OCI-LY1 (cell line): ENCODE measurements at regions not wholly inside any gene's neighbourhood (a gene's known extent, or its start where the extent isn't known, plus 50 kb on each side); places are given as distances from the start of the nearest gene placed in this dataset.

Source experiments
- H2AFZ ChIP-seq: fragments of 200-600 bp; sonication (generic), shearing (Covaris generic); 2 replicates; pipeline ENCODE4 v1.6.0; 2014; ENCODE audit warnings: antibody characterized with exemption, mild to moderate bottlenecking, low read length
- H3F3A ChIP-seq: fragments of 200-600 bp; sonication (generic), shearing (Covaris generic); 2 replicates; pipeline ENCODE4 v1.6.0; 2014; ENCODE audit warnings: mild to moderate bottlenecking, antibody characterized with exemption, low read length, moderate library complexity; ENCODE audit not compliant: insufficient read depth
- H3K27ac ChIP-seq: fragments of 200-600 bp; sonication (generic); 2 replicates; pipeline ENCODE4 v1.5.1; 2014; ENCODE audit warnings: low read length, mixed run types, mild to moderate bottlenecking, low read depth; ENCODE audit not compliant: poor library complexity, severe bottlenecking
- H3K27me3 ChIP-seq: fragments of 200-600 bp; sonication (generic); 2 replicates; pipeline ENCODE4 v1.6.0; 2014; ENCODE audit warnings: antibody characterized with exemption, mild to moderate bottlenecking, low read length, moderate library complexity; ENCODE audit not compliant: insufficient read depth
- H3K36me3 ChIP-seq: fragments of 200-600 bp; sonication (generic); 2 replicates; pipeline ENCODE4 v1.6.1; 2014; ENCODE audit warnings: mild to moderate bottlenecking, antibody characterized with exemption, low read length, moderate library complexity, mixed read lengths; ENCODE audit not compliant: insufficient read depth
- H3K4me1 ChIP-seq: fragments of 200-600 bp; sonication (generic); 2 replicates; pipeline ENCODE4 v1.5.1; 2014; ENCODE audit warnings: mild to moderate bottlenecking, low read length, moderate library complexity; ENCODE audit not compliant: insufficient read depth, severe bottlenecking
- H3K4me2 ChIP-seq: fragments of 200-600 bp; sonication (generic), shearing (Covaris generic); 2 replicates; pipeline ENCODE4 v1.6.1; 2014; ENCODE audit warnings: low read length
- H3K4me3 ChIP-seq: fragments of 200-600 bp; sonication (generic); 2 replicates; pipeline ENCODE4 v1.5.1; 2014; ENCODE audit warnings: low read length, low read depth, mild to moderate bottlenecking, mixed read lengths; ENCODE audit not compliant: poor library complexity, severe bottlenecking
- H3K79me2 ChIP-seq: fragments of 200-600 bp; shearing (Covaris generic); 2 replicates; pipeline ENCODE4 v1.6.1; 2016; ENCODE audit warnings: mixed run types, low read length, mixed read lengths; ENCODE audit not compliant: insufficient read depth
- H3K9ac ChIP-seq: fragments of 200-600 bp; sonication (generic), shearing (Covaris generic); 2 replicates; pipeline ENCODE4 v1.6.1; 2014; ENCODE audit warnings: mild to moderate bottlenecking, low read length, mixed read lengths
- H3K9me2 ChIP-seq: fragments of 200-600 bp; sonication (generic), shearing (Covaris generic); 2 replicates; pipeline ENCODE4 v1.6.1; 2014; ENCODE audit warnings: low read depth, mild to moderate bottlenecking, low read length, mixed read lengths
- H3K9me3 ChIP-seq: fragments of 200-600 bp; shearing (Covaris generic); 2 replicates; pipeline ENCODE4 v1.6.1; 2014; ENCODE audit warnings: low read length, mixed read lengths
- H4K20me1 ChIP-seq: fragments of 200-600 bp; sonication (generic), shearing (Covaris generic); 2 replicates; pipeline ENCODE4 v1.6.0; 2016; ENCODE audit warnings: mild to moderate bottlenecking, low read length; ENCODE audit not compliant: insufficient read depth
- CTCF ChIP-seq: fragments of 200-600 bp; sonication (generic), shearing (Covaris generic); IDR thresholded peaks from 2 replicates; pipeline ENCODE4 v1.5.1; 2017; ENCODE audit warnings: mild to moderate bottlenecking, antibody characterized with exemption, low read length, moderate library complexity, mixed read lengths
- EZH2 ChIP-seq: fragments of 200-600 bp; sonication (generic), shearing (Covaris generic); IDR thresholded peaks from 2 replicates; pipeline ENCODE4 v1.8.0; 2017; ENCODE audit warnings: borderline replicate concordance, mixed run types, mild to moderate bottlenecking, antibody characterized with exemption, low read length, moderate library complexity, mixed read lengths

- H3F3A ChIP-seq, result no peaks in the 10 kb centered on the region
- H3K9me3 ChIP-seq, result no peaks in the 10 kb centered on the region
- H3K36me3 ChIP-seq, result no peaks in the 10 kb centered on the region
- H3K4me2 ChIP-seq, result no peak overlapping the region
- no peaks in the 10 kb centered on the region for H4K20me1 ChIP-seq
- no peak overlapping the region for H3K4me3 ChIP-seq
- no peak overlapping the region for H3K27ac ChIP-seq
- no peaks in the 10 kb centered on the region for H3K79me2 ChIP-seq
- TF ChIP-seq EZH2 (no peak), CTCF (no peak)
- H3K27me3 ChIP-seq, result no peaks in the 10 kb centered on the region
- no peaks in the 10 kb centered on the region for H3K9me2 ChIP-seq
- H2AFZ ChIP-seq, result no peak overlapping the region
- H3K4me1 ChIP-seq, result no peaks in the 10 kb centered on the region
- H3K9ac ChIP-seq, result no peak overlapping the region
These were observed 1072.4 kb upstream of the CDH9 start for GRCh38 chr5:28110781-28111180.

GRCh38 chr5:28104080-28104479 lies 1065.7 kb upstream of the CDH9 start:
- no peaks in the 10 kb centered on the region for H3K4me1 ChIP-seq
- H3K4me2 ChIP-seq, result no peak overlapping the region
- H4K20me1 ChIP-seq, result no peaks in the 10 kb centered on the region
- H3K9me3 ChIP-seq, result no peaks in the 10 kb centered on the region
- H3K27me3 ChIP-seq, result no peaks in the 10 kb centered on the region
- no peak overlapping the region for H2AFZ ChIP-seq
- TF ChIP-seq EZH2 (no peak), CTCF (no peak)
- H3F3A ChIP-seq, result no peaks in the 10 kb centered on the region
- H3K79me2 ChIP-seq, result no peaks in the 10 kb centered on the region
- no peaks in the 10 kb centered on the region for H3K36me3 ChIP-seq
- no peak overlapping the region for H3K27ac ChIP-seq
- H3K9me2 ChIP-seq, result no peaks in the 10 kb centered on the region
- H3K4me3 ChIP-seq, result no peak overlapping the region
- H3K9ac ChIP-seq, result no peak overlapping the region

GRCh38 chr5:28084069-28084468 lies 1045.7 kb upstream of the CDH9 start:
- no peaks in the 10 kb centered on the region for H3K9me2 ChIP-seq
- H3K27ac ChIP-seq, result no peak overlapping the region
- H3K36me3 ChIP-seq, result no peaks in the 10 kb centered on the region
- no peaks in the 10 kb centered on the region for H3K79me2 ChIP-seq
- H2AFZ ChIP-seq, result no peak overlapping the region
- TF ChIP-seq CTCF, result no peak
- no peak for TF ChIP-seq EZH2
- no peaks in the 10 kb centered on the region for H3K9me3 ChIP-seq
- no peaks in the 10 kb centered on the region for H4K20me1 ChIP-seq
- H3K4me3 ChIP-seq, result no peak overlapping the region
- no peaks in the 10 kb centered on the region for H3K4me1 ChIP-seq
- no peak overlapping the region for H3K9ac ChIP-seq
- no peak overlapping the region for H3K4me2 ChIP-seq
- H3K27me3 ChIP-seq, result no peaks in the 10 kb centered on the region
- H3F3A ChIP-seq, result no peaks in the 10 kb centered on the region
